ENCODE measurements at regions not wholly inside any gene's neighbourhood (a gene's known extent, or its start where the extent isn't known, plus 50 kb on each side); places are given as distances from the start of the nearest gene placed in this dataset.

GRCh38 chr2:41774011-41774605 lies 273.7 kb upstream of the PKDCC start:
- WGBS (ENCODE audit: insufficient coverage): 14% methylated on average over 1 of the region's 3 CpGs
- Histone ChIP-seq H3K27me3 (ENCODE audit: control insufficient read depth, insufficient read depth, low read length) (no peaks in the 10 kb centered on the region), H3K4me1 (ENCODE audit: control insufficient read depth, insufficient read depth, low read length) (no peaks in the 10 kb centered on the region), H3K27ac (ENCODE audit: low read depth, low read length) (no peak overlapping the region), H3K9me3 (ENCODE audit: control insufficient read depth, insufficient read depth, low read length) (peaks cover 4% of the 10 kb centered on the region), H3K4me3 (ENCODE audit: low read depth, low read length) (no peak overlapping the region), H3K36me3 (ENCODE audit: control insufficient read depth, insufficient read depth, low read length) (no peaks in the 10 kb centered on the region)
- DNase-seq (ENCODE audit: low read depth in 4 of 6, low spot score in 6 of 6): no peak

- no peak overlapping the region for H3K27ac ChIP-seq (ENCODE audit: low read depth, low read length)
- H3K4me1 ChIP-seq (ENCODE audit: control insufficient read depth, insufficient read depth, low read length): no peaks in the 10 kb centered on the region
- no CpG with 5 or more reads among the region's 4 CpGs for WGBS (ENCODE audit: insufficient coverage)
- H3K9me3 ChIP-seq (ENCODE audit: control insufficient read depth, insufficient read depth, low read length): peaks cover 4% of the 10 kb centered on the region
- H3K36me3 ChIP-seq (ENCODE audit: control insufficient read depth, insufficient read depth, low read length): no peaks in the 10 kb centered on the region
- DNase-seq (ENCODE audit: low read depth in 4 of 6, low spot score in 6 of 6): peak in 1 of 6 donors; percentile 56
- H3K27me3 ChIP-seq (ENCODE audit: control insufficient read depth, insufficient read depth, low read length): no peaks in the 10 kb centered on the region
- H3K4me3 ChIP-seq (ENCODE audit: low read depth, low read length): no peak overlapping the region
Measured at GRCh38 chr2:41775366-41776025, 272.3 kb upstream of the PKDCC start.

- DNase-seq (ENCODE audit: low read depth in 4 of 6, low spot score in 6 of 6): peak in 2 of 6 donors; percentile 30 to 68
- no peaks in the 10 kb centered on the region for H3K27me3 ChIP-seq (ENCODE audit: control insufficient read depth, insufficient read depth, low read length)
Measured at GRCh38 chr2:41779888-41780287, 267.9 kb upstream of the PKDCC start.

GRCh38 chr2:41782306-41783158 lies 265.3 kb upstream of the PKDCC start:
- peak; percentile 31 to 92 (median 44) for DNase-seq (ENCODE audit: low read depth in 4 of 6, low spot score in 6 of 6)
- Histone ChIP-seq H3K4me1 (ENCODE audit: control insufficient read depth, insufficient read depth, low read length) (no peaks in the 10 kb centered on the region), H3K27ac (ENCODE audit: low read depth, low read length) (no peak overlapping the region), H3K36me3 (ENCODE audit: control insufficient read depth, insufficient read depth, low read length) (no peaks in the 10 kb centered on the region), H3K4me3 (ENCODE audit: low read depth, low read length) (no peak overlapping the region), H3K27me3 (ENCODE audit: control insufficient read depth, insufficient read depth, low read length) (no peaks in the 10 kb centered on the region), H3K9me3 (ENCODE audit: control insufficient read depth, insufficient read depth, low read length) (no peaks in the 10 kb centered on the region)
- 34% methylated on average over 3 of the region's 6 CpGs for WGBS (ENCODE audit: insufficient coverage)

More at GRCh38 chr2:41779888-41780287, 267.9 kb upstream of the PKDCC start:
- Histone ChIP-seq H3K27ac (ENCODE audit: low read depth, low read length) (no peak overlapping the region), H3K9me3 (ENCODE audit: control insufficient read depth, insufficient read depth, low read length) (peaks cover 4% of the 10 kb centered on the region), H3K4me3 (ENCODE audit: low read depth, low read length) (no peak overlapping the region), H3K4me1 (ENCODE audit: control insufficient read depth, insufficient read depth, low read length) (no peaks in the 10 kb centered on the region), H3K36me3 (ENCODE audit: control insufficient read depth, insufficient read depth, low read length) (no peaks in the 10 kb centered on the region)
- WGBS (ENCODE audit: insufficient coverage): 53% methylated on average over 2 of the region's 3 CpGs

- DNase-seq (ENCODE audit: low read depth in 4 of 6, low spot score in 6 of 6): no peak
- no peak overlapping the region for H3K27ac ChIP-seq (ENCODE audit: low read depth, low read length)
- WGBS (ENCODE audit: insufficient coverage): 81% methylated on average over 6 of the region's 6 CpGs
Measured at GRCh38 chr2:41784496-41784895, 263.3 kb upstream of the PKDCC start.

GRCh38 chr2:41785251-41786022 lies 262.4 kb upstream of the PKDCC start:
- Histone ChIP-seq H3K36me3 (ENCODE audit: control insufficient read depth, insufficient read depth, low read length) (no peaks in the 10 kb centered on the region), H3K4me3 (ENCODE audit: low read depth, low read length) (no peak overlapping the region), H3K27ac (ENCODE audit: low read depth, low read length) (no peak overlapping the region), H3K9me3 (ENCODE audit: control insufficient read depth, insufficient read depth, low read length) (no peaks in the 10 kb centered on the region), H3K27me3 (ENCODE audit: control insufficient read depth, insufficient read depth, low read length) (no peaks in the 10 kb centered on the region), H3K4me1 (ENCODE audit: control insufficient read depth, insufficient read depth, low read length) (no peaks in the 10 kb centered on the region)
- no peak for DNase-seq (ENCODE audit: low read depth in 4 of 6, low spot score in 6 of 6)
- 85% methylated on average over 9 of the region's 10 CpGs for WGBS (ENCODE audit: insufficient coverage)

More at GRCh38 chr2:41784496-41784895, 263.3 kb upstream of the PKDCC start:
- no peak overlapping the region for H3K4me3 ChIP-seq (ENCODE audit: low read depth, low read length)
- H3K4me1 ChIP-seq (ENCODE audit: control insufficient read depth, insufficient read depth, low read length): no peaks in the 10 kb centered on the region
- H3K36me3 ChIP-seq (ENCODE audit: control insufficient read depth, insufficient read depth, low read length): no peaks in the 10 kb centered on the region
- no peaks in the 10 kb centered on the region for H3K27me3 ChIP-seq (ENCODE audit: control insufficient read depth, insufficient read depth, low read length)
- no peaks in the 10 kb centered on the region for H3K9me3 ChIP-seq (ENCODE audit: control insufficient read depth, insufficient read depth, low read length)

GRCh38 chr2:41791523-41791922 lies 256.3 kb upstream of the PKDCC start:
- H3K4me3 ChIP-seq (ENCODE audit: low read depth, low read length): no peak overlapping the region
- DNase-seq (ENCODE audit: low read depth in 4 of 6, low spot score in 6 of 6): peak in 1 of 6 donors; percentile 46
- H3K27me3 ChIP-seq (ENCODE audit: control insufficient read depth, insufficient read depth, low read length): no peaks in the 10 kb centered on the region
- no peaks in the 10 kb centered on the region for H3K36me3 ChIP-seq (ENCODE audit: control insufficient read depth, insufficient read depth, low read length)
- no peaks in the 10 kb centered on the region for H3K9me3 ChIP-seq (ENCODE audit: control insufficient read depth, insufficient read depth, low read length)
- no peaks in the 10 kb centered on the region for H3K4me1 ChIP-seq (ENCODE audit: control insufficient read depth, insufficient read depth, low read length)
- WGBS (ENCODE audit: insufficient coverage): 20% methylated on average over 1 of the region's 1 CpG
- no peak overlapping the region for H3K27ac ChIP-seq (ENCODE audit: low read depth, low read length)

- Histone ChIP-seq H3K27ac (ENCODE audit: low read depth, low read length) (no peak overlapping the region), H3K36me3 (ENCODE audit: control insufficient read depth, insufficient read depth, low read length) (no peaks in the 10 kb centered on the region), H3K27me3 (ENCODE audit: control insufficient read depth, insufficient read depth, low read length) (no peaks in the 10 kb centered on the region), H3K4me3 (ENCODE audit: low read depth, low read length) (no peak overlapping the region), H3K9me3 (ENCODE audit: control insufficient read depth, insufficient read depth, low read length) (peaks cover 4% of the 10 kb centered on the region), H3K4me1 (ENCODE audit: control insufficient read depth, insufficient read depth, low read length) (no peaks in the 10 kb centered on the region)
- no peak for DNase-seq (ENCODE audit: low read depth in 4 of 6, low spot score in 6 of 6)
- WGBS (ENCODE audit: insufficient coverage): no CpG with 5 or more reads among the region's 1 CpG
Measured at GRCh38 chr2:41803361-41803760, 244.5 kb upstream of the PKDCC start.

- no peak overlapping the region for H3K27ac ChIP-seq (ENCODE audit: low read depth, low read length)
- DNase-seq (ENCODE audit: low read depth in 4 of 6, low spot score in 6 of 6): no peak
- no peaks in the 10 kb centered on the region for H3K4me1 ChIP-seq (ENCODE audit: control insufficient read depth, insufficient read depth, low read length)
- peaks cover 3% of the 10 kb centered on the region for H3K9me3 ChIP-seq (ENCODE audit: control insufficient read depth, insufficient read depth, low read length)
- no CpG with 5 or more reads among the region's 2 CpGs for WGBS (ENCODE audit: insufficient coverage)
- H3K27me3 ChIP-seq (ENCODE audit: control insufficient read depth, insufficient read depth, low read length): no peaks in the 10 kb centered on the region
- H3K4me3 ChIP-seq (ENCODE audit: low read depth, low read length): no peak overlapping the region
- no peaks in the 10 kb centered on the region for H3K36me3 ChIP-seq (ENCODE audit: control insufficient read depth, insufficient read depth, low read length)
Measured at GRCh38 chr2:41806286-41806685, 241.5 kb upstream of the PKDCC start.

Measured in spinal cord (tissue), 9 donors.